Naive thymus-derived CD4-positive, alpha-beta T cell (primary cell): ENCODE measurements at regions not wholly inside any gene's neighbourhood (a gene's known extent, or its start where the extent isn't known, plus 50 kb on each side); places are given as distances from the start of the nearest gene placed in this dataset.

Experiments used
- ATAC-seq: fragments of 150-1000 bp; cut with Tn5 transposase; 2 replicates; pipeline ENCODE4 v1.10.0; 2021; ENCODE audit warnings: mild to moderate bottlenecking, moderate library complexity
- CTCF ChIA-PET: fragments of 350-600 bp; sonication (Branson Sonifier 250); formaldehyde crosslinking; loops from one replicate; lab custom pipeline; 2021; ENCODE audit warnings: antibody characterized with exemption; lab: Charles Lee
- POLR2A ChIA-PET: fragments of 350-600 bp; sonication (Branson Sonifier 250); formaldehyde crosslinking; loops from one replicate; lab custom pipeline; 2021; ENCODE audit warnings: antibody characterized with exemption, inconsistent platforms; lab: Charles Lee
- DNase-seq, 9 donors: peaks; one replicate each; pipeline versions ENCODE4 v3.0.0 to v3.0.0-alpha.2; 2020 to 2022; ENCODE audit warnings: mixed read lengths in 1 of 9
- H3K27ac ChIP-seq: one replicate; pipeline ENCODE4 v1.7.0; 2013; ENCODE audit warnings: mild to moderate bottlenecking, low read depth, low read length, moderate library complexity
- H3K27me3 ChIP-seq, 2 donors: one replicate each; pipeline ENCODE4 v1.7.0; 2013; ENCODE audit warnings: low read length in 2 of 2, mild to moderate bottlenecking in 2 of 2, moderate library complexity in 2 of 2; ENCODE audit not compliant: control insufficient read depth in 2 of 2, insufficient read depth in 2 of 2
- H3K36me3 ChIP-seq, 3 experiments: 1 replicate in 2 of 3; 2 replicates in 1 of 3; pipeline ENCODE4 v1.7.0; 2013; ENCODE audit warnings: low read length in 3 of 3, mild to moderate bottlenecking in 3 of 3, moderate library complexity in 1 of 3; ENCODE audit not compliant: insufficient read depth in 3 of 3, control insufficient read depth in 2 of 3
- H3K4me1 ChIP-seq, 2 donors: one replicate each; pipeline ENCODE4 v1.7.0; 2013; ENCODE audit warnings: low read length in 2 of 2, mild to moderate bottlenecking in 2 of 2, moderate library complexity in 1 of 2; ENCODE audit not compliant: control insufficient read depth in 2 of 2, insufficient read depth in 2 of 2
- H3K4me3 ChIP-seq: 2 replicates; pipeline ENCODE4 v1.7.0; 2013; ENCODE audit warnings: mild to moderate bottlenecking, low read length
- H3K9me3 ChIP-seq, 3 experiments: 1 replicate in 2 of 3; 2 replicates in 1 of 3; pipeline ENCODE4 v1.7.0; 2013; ENCODE audit warnings: low read length in 3 of 3; ENCODE audit not compliant: control insufficient read depth in 2 of 3
- H3K27ac Mint-ChIP-seq, 9 donors: one replicate each; pipeline ENCODE4 v1.8.0; 2020 to 2022; ENCODE audit warnings: mixed read lengths in 9 of 9, mild to moderate bottlenecking in 8 of 9, moderate library complexity in 5 of 9, inconsistent platforms in 2 of 9
- H3K27me3 Mint-ChIP-seq, 5 donors: one replicate each; pipeline ENCODE4 v1.8.0; 2021 to 2022; ENCODE audit warnings: mixed read lengths in 5 of 5, mild to moderate bottlenecking in 1 of 5
- H3K36me3 Mint-ChIP-seq, 5 donors: one replicate each; pipeline ENCODE4 v1.8.0; 2020 to 2022; ENCODE audit warnings: mixed read lengths in 5 of 5, mild to moderate bottlenecking in 3 of 5, inconsistent platforms in 1 of 5
- H3K4me1 Mint-ChIP-seq, 7 donors: one replicate each; pipeline ENCODE4 v1.8.0; 2020 to 2022; ENCODE audit warnings: mixed read lengths in 7 of 7, mild to moderate bottlenecking in 3 of 7, inconsistent platforms in 1 of 7
- H3K4me3 Mint-ChIP-seq, 10 donors: one replicate each; pipeline ENCODE4 v1.8.0; 2020 to 2022; ENCODE audit warnings: mild to moderate bottlenecking in 10 of 10, mixed read lengths in 10 of 10, moderate library complexity in 6 of 10, inconsistent platforms in 2 of 10
- H3K9me3 Mint-ChIP-seq, 11 donors: one replicate each; pipeline ENCODE4 v1.8.0; 2020 to 2022; ENCODE audit warnings: mixed read lengths in 11 of 11, mild to moderate bottlenecking in 4 of 11, inconsistent platforms in 1 of 11, moderate library complexity in 1 of 11
- intact Hi-C, 2 donors: fragments of 100-400 bp; cut with micrococcal nuclease; formaldehyde crosslinking; loops; one replicate each; pipeline ENCODE4 v1.15.1; 2023

GRCh38 chr22:47376901-47377505, 614.6 kb downstream of the TBC1D22A start:
- peaks cover 0 to 5% (median 0%) of the 10 kb centered on the region in 5 donors for H3K36me3 Mint-ChIP-seq
- POLR2A ChIA-PET, result no interaction called here
- Histone ChIP-seq H3K4me1 (no peaks in the 10 kb centered on the region), H3K27ac (no peak overlapping the region), H3K9me3 (no peaks in the 10 kb centered on the region), H3K27me3 (no peaks in the 10 kb centered on the region), H3K36me3 (no peaks in the 10 kb centered on the region), H3K4me3 (no peak overlapping the region)
- H3K27me3 Mint-ChIP-seq, result peaks cover 0 to 22% (median 0%) of the 10 kb centered on the region in 5 donors
- intact Hi-C loops, result no loop called here
- no peaks in the 10 kb centered on the region for H3K4me1 Mint-ChIP-seq
- no peak overlapping the region for H3K27ac Mint-ChIP-seq
- CTCF ChIA-PET, result no interaction called here
- no peak for ATAC-seq
- DNase-seq, result no peak
- peaks cover 0 to 10% (median 5%) of the 10 kb centered on the region in 11 donors for H3K9me3 Mint-ChIP-seq
- no peak overlapping the region for H3K4me3 Mint-ChIP-seq

GRCh38 chr22:47376322-47376700, 613.9 kb downstream of the TBC1D22A start:
- H3K4me3 ChIP-seq, result no peak overlapping the region
- H3K9me3 ChIP-seq, result no peaks in the 10 kb centered on the region
- DNase-seq (no peak), ATAC-seq (no peak)
- no peaks in the 10 kb centered on the region for H3K4me1 ChIP-seq
- ChIA-PET CTCF (no interaction called here), POLR2A (no interaction called here)
- H3K4me3 Mint-ChIP-seq, result no peak overlapping the region
- H3K36me3 ChIP-seq, result no peaks in the 10 kb centered on the region
- H3K27me3 ChIP-seq, result no peaks in the 10 kb centered on the region
- H3K4me1 Mint-ChIP-seq, result no peaks in the 10 kb centered on the region
- peaks cover 0 to 10% (median 5%) of the 10 kb centered on the region in 11 donors for H3K9me3 Mint-ChIP-seq
- H3K27ac Mint-ChIP-seq, result no peak overlapping the region
- peaks cover 0 to 16% (median 0%) of the 10 kb centered on the region in 5 donors for H3K27me3 Mint-ChIP-seq
- intact Hi-C loops, result no loop called here
- H3K27ac ChIP-seq, result no peak overlapping the region
- peaks cover 0 to 5% (median 0%) of the 10 kb centered on the region in 5 donors for H3K36me3 Mint-ChIP-seq

- peaks cover 0 to 10% (median 5%) of the 10 kb centered on the region in 11 donors for H3K9me3 Mint-ChIP-seq
- CTCF ChIA-PET, result no interaction called here
Measured at GRCh38 chr22:47375621-47376321, 613.3 kb downstream of the TBC1D22A start.

GRCh38 chr22:47374901-47375575, 612.6 kb downstream of the TBC1D22A start:
- no peak overlapping the region for H3K27ac Mint-ChIP-seq
- no peak for DNase-seq

More at GRCh38 chr22:47375621-47376321, 613.3 kb downstream of the TBC1D22A start:
- H3K36me3 Mint-ChIP-seq, result peaks cover 0 to 5% (median 0%) of the 10 kb centered on the region in 5 donors
- no peak overlapping the region for H3K4me3 ChIP-seq
- H3K27ac Mint-ChIP-seq, result no peak overlapping the region
- POLR2A ChIA-PET, result no interaction called here
- H3K4me1 Mint-ChIP-seq, result peaks cover 0 to 2% (median 0%) of the 10 kb centered on the region in 7 donors
- no peaks in the 10 kb centered on the region for H3K27me3 ChIP-seq
- H3K4me3 Mint-ChIP-seq, result no peak overlapping the region
- peaks cover 0 to 16% (median 0%) of the 10 kb centered on the region in 5 donors for H3K27me3 Mint-ChIP-seq
- ATAC-seq (no peak), DNase-seq (no peak)
- no peaks in the 10 kb centered on the region for H3K4me1 ChIP-seq
- no peaks in the 10 kb centered on the region for H3K36me3 ChIP-seq
- intact Hi-C loops, result no loop called here
- no peaks in the 10 kb centered on the region for H3K9me3 ChIP-seq
- no peak overlapping the region for H3K27ac ChIP-seq

GRCh38 chr22:47374273-47374771, 611.9 kb downstream of the TBC1D22A start:
- intact Hi-C loops, result no loop called here
- ChIA-PET CTCF (no interaction called here), POLR2A (no interaction called here)
- Mint-ChIP-seq H3K9me3 (peaks cover 0 to 10% (median 5%) of the 10 kb centered on the region in 11 donors), H3K4me3 (no peak overlapping the region), H3K36me3 (peaks cover 0 to 5% (median 0%) of the 10 kb centered on the region in 5 donors), H3K27ac (no peak overlapping the region), H3K4me1 (peaks cover 0 to 2% (median 0%) of the 10 kb centered on the region in 7 donors), H3K27me3 (peaks cover 0 to 29% (median 8%) of the 10 kb centered on the region in 5 donors)
- no peaks in the 10 kb centered on the region for H3K27me3 ChIP-seq
- DNase-seq, result no peak
- ATAC-seq, result no peak
- H3K9me3 ChIP-seq, result no peaks in the 10 kb centered on the region
- no peaks in the 10 kb centered on the region for H3K4me1 ChIP-seq
- H3K27ac ChIP-seq, result no peak overlapping the region
- H3K36me3 ChIP-seq, result no peaks in the 10 kb centered on the region
- H3K4me3 ChIP-seq, result no peak overlapping the region

More at GRCh38 chr22:47374901-47375575, 612.6 kb downstream of the TBC1D22A start:
- CTCF ChIA-PET, result no interaction called here
- Mint-ChIP-seq H3K9me3 (peaks cover 0 to 10% (median 5%) of the 10 kb centered on the region in 11 donors), H3K36me3 (peaks cover 0 to 5% (median 0%) of the 10 kb centered on the region in 5 donors), H3K27me3 (peaks cover 0 to 21% (median 4%) of the 10 kb centered on the region in 5 donors), H3K4me1 (peaks cover 0 to 2% (median 0%) of the 10 kb centered on the region in 7 donors), H3K4me3 (no peak overlapping the region)
- intact Hi-C loops, result no loop called here
- no peak for ATAC-seq
- Histone ChIP-seq H3K27me3 (no peaks in the 10 kb centered on the region), H3K27ac (no peak overlapping the region), H3K9me3 (no peaks in the 10 kb centered on the region), H3K4me1 (no peaks in the 10 kb centered on the region), H3K36me3 (no peaks in the 10 kb centered on the region), H3K4me3 (no peak overlapping the region)
- POLR2A ChIA-PET, result no interaction called here

GRCh38 chr22:47373648-47374272, 611.3 kb downstream of the TBC1D22A start:
- DNase-seq, result no peak
- no peaks in the 10 kb centered on the region for H3K36me3 ChIP-seq
- Mint-ChIP-seq H3K27me3 (peaks cover 0 to 34% (median 8%) of the 10 kb centered on the region in 5 donors), H3K4me1 (peaks cover 0 to 2% (median 0%) of the 10 kb centered on the region in 7 donors), H3K9me3 (peaks cover 0 to 8% (median 3%) of the 10 kb centered on the region in 11 donors), H3K27ac (no peak overlapping the region), H3K36me3 (peaks cover 0 to 3% (median 0%) of the 10 kb centered on the region in 5 donors), H3K4me3 (no peak overlapping the region)
- H3K9me3 ChIP-seq, result no peaks in the 10 kb centered on the region
- intact Hi-C loops, result no loop called here
- no peak overlapping the region for H3K27ac ChIP-seq
- H3K4me3 ChIP-seq, result no peak overlapping the region
- no peaks in the 10 kb centered on the region for H3K27me3 ChIP-seq
- CTCF ChIA-PET, result no interaction called here
- H3K4me1 ChIP-seq, result no peaks in the 10 kb centered on the region
- POLR2A ChIA-PET, result no interaction called here
- no peak for ATAC-seq
